Activated CD4-positive, alpha-beta T cell treated with anti-CD3 and anti-CD28 coated beads for 36 hours (primary cell): ENCODE measurements at regions not wholly inside any gene's neighbourhood (a gene's known extent, or its start where the extent isn't known, plus 50 kb on each side); places are given as distances from the start of the nearest gene placed in this dataset.

ENCODE experiments used
- ATAC-seq: fragments of 200-7000 bp; cut with Tn5 transposase; one replicate; pipeline ENCODE4 v1.10.0; 2021; ENCODE audit warnings: mild to moderate bottlenecking, moderate library complexity
- CTCF ChIA-PET: fragments of 350-600 bp; sonication (Branson Sonifier 250); formaldehyde crosslinking; loops from one replicate; lab custom pipeline; 2021; ENCODE audit warnings: antibody characterized with exemption; lab: Charles Lee
- POLR2A ChIA-PET: fragments of 350-600 bp; sonication (Branson Sonifier 250); formaldehyde crosslinking; loops from one replicate; lab custom pipeline; 2021; ENCODE audit warnings: antibody characterized with exemption, inconsistent platforms; lab: Charles Lee
- DNase-seq: peaks from one replicate; pipeline ENCODE4 v3.0.0-alpha.2; 2020
- H3K27ac Mint-ChIP-seq: one replicate; pipeline ENCODE4 v1.8.0; 2021; ENCODE audit warnings: mixed read lengths
- H3K27me3 Mint-ChIP-seq: one replicate; pipeline ENCODE4 v1.8.0; 2021; ENCODE audit warnings: mixed read lengths
- H3K36me3 Mint-ChIP-seq: one replicate; pipeline ENCODE4 v1.8.0; 2021; ENCODE audit warnings: low read depth, mixed read lengths
- H3K4me1 Mint-ChIP-seq: one replicate; pipeline ENCODE4 v1.8.0; 2021; ENCODE audit warnings: mixed read lengths
- H3K4me3 Mint-ChIP-seq: one replicate; pipeline ENCODE4 v1.8.0; 2021; ENCODE audit warnings: mild to moderate bottlenecking, moderate library complexity, mixed read lengths
- H3K9me3 Mint-ChIP-seq: one replicate; pipeline ENCODE4 v1.8.0; 2021; ENCODE audit warnings: low read depth, mixed read lengths
- intact Hi-C, 2 experiments: fragments of 100-400 bp; cut with DNase I in 1 of 2; cut with micrococcal nuclease in 1 of 2; formaldehyde crosslinking; loops; one replicate each; pipeline versions ENCODE4 v1.14.2 to v1.15.1; 2022 to 2024; cut with DNase I, micrococcal nuclease

- H3K27ac Mint-ChIP-seq, result no peak overlapping the region
- ChIA-PET CTCF (no interaction called here), POLR2A (interaction anchor here (0.6 kb wide), 1 partner anchor 294 kb away, joined by 8 read pairs; no protein-coding TSS in a partner anchor)
- intact Hi-C loops, result no loop called here
- H3K4me3 Mint-ChIP-seq, result no peak overlapping the region
- no peaks in the 10 kb centered on the region for H3K27me3 Mint-ChIP-seq
- H3K9me3 Mint-ChIP-seq, result peaks cover 6% of the 10 kb centered on the region
- no peaks in the 10 kb centered on the region for H3K4me1 Mint-ChIP-seq
- DNase-seq, result no peak
- no peak for ATAC-seq
- no peaks in the 10 kb centered on the region for H3K36me3 Mint-ChIP-seq
These were observed 318.4 kb downstream of the AASDHPPT start for GRCh38 chr11:106395716-106396349.

- ChIA-PET POLR2A (no interaction called here), CTCF (no interaction called here)
- H3K4me1 Mint-ChIP-seq, result no peaks in the 10 kb centered on the region
- H3K9me3 Mint-ChIP-seq, result peaks cover 6% of the 10 kb centered on the region
- no peak for DNase-seq
- H3K4me3 Mint-ChIP-seq, result no peak overlapping the region
- no peaks in the 10 kb centered on the region for H3K27me3 Mint-ChIP-seq
- H3K36me3 Mint-ChIP-seq, result no peaks in the 10 kb centered on the region
- no peak overlapping the region for H3K27ac Mint-ChIP-seq
- intact Hi-C loops, result no loop called here
- ATAC-seq, result no peak
These were observed 320.5 kb downstream of the AASDHPPT start for GRCh38 chr11:106397787-106398501.

GRCh38 chr11:106398502-106399075 is 321.1 kb downstream of the AASDHPPT start:
- H3K4me3 Mint-ChIP-seq, result no peak overlapping the region
- no peak for DNase-seq
- H3K36me3 Mint-ChIP-seq, result no peaks in the 10 kb centered on the region
- H3K4me1 Mint-ChIP-seq, result no peaks in the 10 kb centered on the region
- ChIA-PET CTCF (no interaction called here), POLR2A (no interaction called here)
- ATAC-seq, result no peak
- intact Hi-C loops, result no loop called here
- H3K27ac Mint-ChIP-seq, result no peak overlapping the region
- H3K9me3 Mint-ChIP-seq, result peaks cover 8% of the 10 kb centered on the region
- no peaks in the 10 kb centered on the region for H3K27me3 Mint-ChIP-seq

GRCh38 chr11:106399076-106399511 is 321.6 kb downstream of the AASDHPPT start:
- intact Hi-C loops, result no loop called here
- no peaks in the 10 kb centered on the region for H3K36me3 Mint-ChIP-seq
- ChIA-PET POLR2A (no interaction called here), CTCF (no interaction called here)
- no peak overlapping the region for H3K27ac Mint-ChIP-seq
- no peak for ATAC-seq
- no peaks in the 10 kb centered on the region for H3K27me3 Mint-ChIP-seq
- no peak overlapping the region for H3K4me3 Mint-ChIP-seq
- H3K4me1 Mint-ChIP-seq, result no peaks in the 10 kb centered on the region
- H3K9me3 Mint-ChIP-seq, result peaks cover 10% of the 10 kb centered on the region
- no peak for DNase-seq

DNA sequence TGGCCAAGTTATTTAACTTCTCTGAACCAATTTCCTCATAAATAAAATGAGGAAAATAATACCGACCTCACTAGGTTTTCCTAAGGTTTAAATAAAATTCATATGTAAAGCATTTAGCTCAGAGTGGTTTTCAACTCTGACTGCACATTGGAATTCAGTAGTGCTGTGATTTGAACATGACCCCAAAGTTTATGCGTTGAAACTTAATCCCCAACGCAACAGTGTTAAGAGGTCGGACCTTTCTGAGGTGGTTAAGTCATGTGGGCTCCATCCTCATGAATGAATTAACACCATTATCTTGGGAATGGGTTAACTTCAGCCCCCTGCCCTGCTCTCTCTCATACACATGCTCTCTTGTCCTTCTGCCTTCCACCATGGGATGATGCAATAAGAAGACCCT is 322.2 kb downstream of the AASDHPPT start:
- CTCF ChIA-PET, result no interaction called here
- POLR2A ChIA-PET, result no interaction called here
- intact Hi-C loops, result no loop called here
- no peak for ATAC-seq
- Mint-ChIP-seq H3K4me3 (no peak overlapping the region), H3K27ac (no peak overlapping the region), H3K27me3 (no peaks in the 10 kb centered on the region), H3K4me1 (no peaks in the 10 kb centered on the region), H3K9me3 (peaks cover 10% of the 10 kb centered on the region), H3K36me3 (no peaks in the 10 kb centered on the region)
- no peak for DNase-seq

DNA sequence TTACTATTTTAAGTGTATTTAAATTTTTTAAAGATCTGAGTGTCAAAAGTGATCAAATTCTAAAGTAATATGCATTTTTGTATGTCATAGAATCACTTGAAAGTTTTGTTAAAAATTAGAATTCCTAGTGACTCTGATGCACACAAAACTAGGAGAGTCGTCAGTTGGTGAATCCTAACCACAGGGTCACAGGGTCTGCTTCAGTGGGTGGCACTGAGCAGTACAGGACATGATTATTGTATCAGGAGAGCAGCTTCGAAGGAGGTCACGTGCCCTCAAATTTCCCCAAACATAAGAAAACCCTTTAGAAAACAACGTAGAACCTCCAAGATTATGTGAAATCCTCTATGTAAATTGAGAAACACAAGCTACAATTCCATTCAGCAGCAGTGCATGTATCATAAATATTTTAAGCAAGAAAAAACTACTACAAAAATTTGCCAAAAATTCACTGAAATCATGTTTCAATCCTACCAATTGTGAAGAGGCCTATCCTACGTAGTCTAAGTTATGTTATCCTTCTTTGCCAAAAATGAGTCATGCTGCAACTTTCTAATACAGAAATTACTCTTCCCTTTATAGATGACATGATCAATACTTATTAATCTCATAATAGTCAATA is 323.6 kb downstream of the AASDHPPT start:
- DNase-seq (no peak), ATAC-seq (no peak)
- CTCF ChIA-PET, result no interaction called here
- intact Hi-C loops, result no loop called here
- no peak overlapping the region for H3K4me3 Mint-ChIP-seq
- H3K36me3 Mint-ChIP-seq, result no peaks in the 10 kb centered on the region
- H3K27ac Mint-ChIP-seq, result no peak overlapping the region
- H3K27me3 Mint-ChIP-seq, result no peaks in the 10 kb centered on the region
- no peaks in the 10 kb centered on the region for H3K4me1 Mint-ChIP-seq
- POLR2A ChIA-PET, result no interaction called here
- H3K9me3 Mint-ChIP-seq, result peaks cover 5% of the 10 kb centered on the region

DNA sequence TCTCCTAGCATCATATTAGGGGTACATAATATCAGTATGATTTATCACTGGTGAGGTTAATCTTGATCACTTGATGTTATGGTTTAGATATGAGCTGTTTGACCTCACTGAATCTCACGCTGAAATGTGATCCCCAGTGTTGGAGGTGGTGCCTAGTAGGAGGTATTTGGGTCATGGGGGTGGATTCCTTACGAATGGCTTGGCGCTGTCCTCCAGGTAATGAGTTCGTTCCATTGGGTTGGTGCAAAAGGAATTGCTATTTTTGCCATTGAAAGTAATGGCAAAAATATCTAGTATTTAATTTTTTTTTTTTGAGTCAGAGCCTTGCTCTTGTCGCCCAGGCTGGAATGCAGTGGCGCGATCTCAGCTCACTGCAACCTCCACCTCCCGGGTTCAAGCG is 326.3 kb downstream of the AASDHPPT start:
- Mint-ChIP-seq H3K9me3 (peaks cover 4% of the 10 kb centered on the region), H3K27me3 (no peaks in the 10 kb centered on the region), H3K4me1 (no peaks in the 10 kb centered on the region), H3K36me3 (no peaks in the 10 kb centered on the region), H3K27ac (no peak overlapping the region), H3K4me3 (no peak overlapping the region)
- intact Hi-C loops, result no loop called here
- no peak for DNase-seq
- ATAC-seq, result no peak
- ChIA-PET CTCF (no interaction called here), POLR2A (no interaction called here)

- Mint-ChIP-seq H3K36me3 (no peaks in the 10 kb centered on the region), H3K27ac (no peak overlapping the region), H3K4me1 (no peaks in the 10 kb centered on the region), H3K27me3 (no peaks in the 10 kb centered on the region), H3K4me3 (no peak overlapping the region), H3K9me3 (no peaks in the 10 kb centered on the region)
- intact Hi-C loops, result no loop called here
- POLR2A ChIA-PET, result no interaction called here
- ATAC-seq (no peak), DNase-seq (no peak)
- CTCF ChIA-PET, result no interaction called here
These were observed 331.8 kb downstream of the AASDHPPT start for GRCh38 chr11:106409222-106409621.

GRCh38 chr11:106409671-106410070 is 332.2 kb downstream of the AASDHPPT start:
- no peak for ATAC-seq
- Mint-ChIP-seq H3K4me3 (no peak overlapping the region), H3K36me3 (no peaks in the 10 kb centered on the region), H3K27ac (no peak overlapping the region), H3K27me3 (no peaks in the 10 kb centered on the region), H3K9me3 (no peaks in the 10 kb centered on the region), H3K4me1 (no peaks in the 10 kb centered on the region)
- POLR2A ChIA-PET, result no interaction called here
- intact Hi-C loops, result no loop called here
- CTCF ChIA-PET, result no interaction called here
- no peak for DNase-seq

GRCh38 chr11:106410902-106411301 is 333.4 kb downstream of the AASDHPPT start:
- Mint-ChIP-seq H3K27ac (no peak overlapping the region), H3K36me3 (no peaks in the 10 kb centered on the region), H3K4me1 (no peaks in the 10 kb centered on the region), H3K27me3 (no peaks in the 10 kb centered on the region), H3K4me3 (no peak overlapping the region), H3K9me3 (no peaks in the 10 kb centered on the region)
- intact Hi-C loops, result no loop called here
- ChIA-PET POLR2A (no interaction called here), CTCF (no interaction called here)
- ATAC-seq (no peak), DNase-seq (no peak)

- no peak for ATAC-seq
- Mint-ChIP-seq H3K4me3 (no peak overlapping the region), H3K9me3 (no peaks in the 10 kb centered on the region), H3K36me3 (no peaks in the 10 kb centered on the region), H3K27me3 (no peaks in the 10 kb centered on the region), H3K27ac (no peak overlapping the region), H3K4me1 (no peaks in the 10 kb centered on the region)
- CTCF ChIA-PET, result no interaction called here
- intact Hi-C loops, result no loop called here
- POLR2A ChIA-PET, result no interaction called here
- DNase-seq, result no peak
These were observed 335.8 kb downstream of the AASDHPPT start for GRCh38 chr11:106413222-106413621.

GRCh38 chr11:106415510-106415909 is 338.0 kb downstream of the AASDHPPT start:
- no peaks in the 10 kb centered on the region for H3K27me3 Mint-ChIP-seq
- no peak for DNase-seq
- no peak overlapping the region for H3K27ac Mint-ChIP-seq
- no peak overlapping the region for H3K4me3 Mint-ChIP-seq
- intact Hi-C loops, result no loop called here
- ATAC-seq, result no peak
- H3K4me1 Mint-ChIP-seq, result no peaks in the 10 kb centered on the region
- H3K36me3 Mint-ChIP-seq, result no peaks in the 10 kb centered on the region
- no peaks in the 10 kb centered on the region for H3K9me3 Mint-ChIP-seq
- ChIA-PET CTCF (interaction anchor here (1.1 kb wide), 1 partner anchor 24 kb away, joined by 3 read pairs; no protein-coding TSS in a partner anchor), POLR2A (no interaction called here)
